Activated T-helper 1 cell treated with anti-CD3 and anti-CD28 coated beads, Interleukin-2, amount 50 U/mL, for 16 hours (primary cell): ENCODE measurements at regions not wholly inside any gene's neighbourhood (a gene's known extent, or its start where the extent isn't known, plus 50 kb on each side); places are given as distances from the start of the nearest gene placed in this dataset.
"Not testable (repeated sequence)": the region's sequence is repeated elsewhere in the genome, so short reads cannot be mapped to it uniquely, and the experiment has no call there.

Experiments used
- DNase-seq, 2 donors: peaks; one replicate each; pipeline ENCODE4 v3.0.0-alpha.2; 2020; ENCODE audit warnings: low read depth in 1 of 2, low spot score in 1 of 2

- DNase-seq: no peak
Measured at GRCh38 chr14:97028382-97028781, 231.2 kb downstream of the VRK1 start.

DNA sequence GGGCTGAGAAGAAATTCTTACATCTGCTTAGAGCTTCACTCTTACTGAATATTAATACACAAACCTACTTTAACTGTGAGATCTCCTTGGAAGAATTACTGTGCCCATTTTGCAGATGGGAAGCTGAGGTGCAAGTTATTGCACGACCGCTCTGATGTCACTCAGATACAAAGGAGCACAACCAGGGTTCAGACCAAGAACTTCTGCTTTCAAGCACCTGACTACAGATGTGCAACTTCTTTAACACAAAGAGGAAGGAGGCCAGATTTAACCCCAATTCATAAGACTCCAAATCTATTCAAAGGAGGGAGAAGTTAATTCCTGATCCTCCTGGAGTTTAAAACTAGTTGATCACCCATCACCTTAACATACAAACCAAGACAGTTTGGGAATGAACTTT is 232.6 kb downstream of the VRK1 start:
- no peak for DNase-seq

DNA sequence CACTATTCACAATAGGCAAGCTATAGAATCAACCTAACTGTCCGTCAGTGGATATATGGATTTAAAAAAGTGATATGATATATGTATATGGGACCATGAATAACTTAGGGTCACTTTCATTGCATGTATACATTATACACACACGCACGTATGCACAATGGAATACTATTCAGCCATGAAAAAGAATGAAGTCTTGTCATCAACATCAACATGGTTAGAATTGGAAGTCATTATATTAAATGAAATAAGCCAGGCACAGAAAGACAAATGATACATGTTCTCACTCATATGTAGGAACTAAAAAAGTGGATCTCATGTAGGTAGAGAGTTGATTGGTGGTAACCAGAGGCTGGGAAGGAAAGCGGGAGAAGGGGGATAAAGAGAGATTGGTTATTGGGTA is 234.3 kb downstream of the VRK1 start:
- no peak for DNase-seq

DNA sequence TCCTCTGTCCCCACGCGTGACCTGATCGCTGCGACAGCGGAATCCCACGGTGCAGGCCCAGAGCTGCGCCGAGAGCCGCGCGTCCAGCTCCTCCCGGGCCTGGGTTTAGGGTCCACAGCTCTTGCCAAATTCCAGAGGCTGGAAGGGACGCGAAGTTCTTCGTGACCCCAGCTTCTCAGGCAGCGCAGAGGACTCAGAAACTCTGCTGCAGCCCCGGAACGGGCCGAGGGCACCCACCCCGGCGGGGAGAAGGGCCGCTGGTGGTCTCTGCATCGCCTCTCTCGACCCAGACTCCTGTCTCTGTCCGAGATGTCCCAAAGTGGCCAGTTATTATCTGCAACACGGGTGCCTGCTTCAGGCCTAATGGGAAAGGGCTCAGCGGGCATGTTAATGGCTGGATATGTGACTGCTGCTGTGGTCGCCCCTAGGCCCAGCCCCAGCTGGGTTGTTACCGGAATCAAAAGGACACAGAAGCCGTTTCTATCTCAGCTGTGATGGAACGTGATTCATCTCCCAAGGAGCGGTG is 236.4 kb downstream of the VRK1 start:
- DNase-seq: no peak

- no peak for DNase-seq
Measured at GRCh38 chr14:97036086-97036852, 239.1 kb downstream of the VRK1 start.

DNA sequence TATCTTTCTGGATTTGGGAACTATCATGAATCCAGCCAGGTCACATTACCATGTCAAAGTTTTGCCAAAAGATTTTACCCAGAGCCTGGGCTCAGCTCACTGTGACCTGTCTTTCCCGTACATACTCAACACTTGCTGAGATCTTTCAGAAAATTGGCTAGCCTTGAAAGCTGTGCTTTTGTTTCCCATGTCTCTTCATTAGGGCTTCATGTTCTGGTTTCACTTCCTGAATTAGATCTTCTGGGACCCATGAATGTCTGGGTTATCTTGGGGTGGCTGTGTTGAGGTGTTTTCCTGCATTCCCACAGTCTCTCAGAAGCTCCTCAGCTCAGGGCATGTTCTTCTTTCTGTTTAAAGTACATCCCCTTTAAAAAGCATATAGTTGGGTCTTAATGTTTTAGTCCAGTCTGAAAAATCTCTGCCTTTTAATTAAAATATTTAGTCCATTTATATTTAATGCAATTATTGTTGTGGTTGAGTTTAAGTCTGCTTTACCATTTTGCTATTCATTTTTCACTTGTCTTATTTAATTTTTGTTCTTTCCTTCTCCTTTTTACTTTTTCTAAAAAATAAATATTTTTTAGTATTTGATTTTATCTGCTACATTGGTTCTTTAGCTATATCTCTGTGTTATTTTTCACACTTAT is 242.7 kb downstream of the VRK1 start:
- DNase-seq: no peak

- no peak for DNase-seq
Measured at GRCh38 chr14:97046967-97047366, 249.8 kb downstream of the VRK1 start.

GRCh38 chr14:97052001-97052400 is 254.8 kb downstream of the VRK1 start:
- no peak for DNase-seq

DNA sequence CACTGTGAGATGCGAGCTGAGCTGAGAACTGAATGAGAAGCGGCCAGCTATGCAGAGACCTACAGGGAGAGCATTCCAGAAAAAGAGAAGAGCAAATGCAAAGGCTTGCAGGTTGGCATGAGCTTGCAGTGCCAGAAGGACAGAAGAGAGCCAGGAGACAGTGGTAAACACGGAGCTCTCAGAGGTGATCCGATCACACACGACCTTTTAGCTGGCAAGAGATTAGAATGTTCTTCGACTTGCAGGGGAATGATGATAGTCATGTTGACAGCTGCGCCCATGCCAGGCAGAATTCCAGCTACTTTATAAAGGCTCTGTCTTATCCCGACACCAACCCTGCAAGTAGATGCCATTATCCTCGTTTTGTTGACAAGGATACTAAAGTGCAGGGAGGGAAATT is 256.8 kb downstream of the VRK1 start:
- no peak for DNase-seq

- no peak for DNase-seq
Measured at GRCh38 chr14:97055355-97055754, 258.2 kb downstream of the VRK1 start.

DNA sequence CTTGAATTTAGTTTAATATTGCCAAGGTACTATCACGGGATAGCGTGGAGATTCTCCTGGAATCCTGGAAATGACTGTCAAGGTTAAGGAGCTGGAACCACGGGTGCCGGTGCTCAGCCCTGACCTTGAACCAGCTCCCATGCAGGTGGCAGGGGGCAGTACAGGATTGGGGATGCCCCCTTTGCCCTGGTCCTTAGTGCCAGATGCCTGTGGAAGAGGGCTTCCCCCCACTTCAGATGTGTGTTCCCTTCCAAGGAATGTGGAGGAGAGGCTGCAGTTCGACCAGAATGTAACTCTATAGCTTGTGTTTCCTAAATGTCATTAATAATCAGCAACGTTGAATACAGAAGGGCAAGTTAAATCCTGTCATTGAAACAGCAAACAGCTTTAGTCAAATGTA is 258.9 kb downstream of the VRK1 start:
- no peak for DNase-seq

DNA sequence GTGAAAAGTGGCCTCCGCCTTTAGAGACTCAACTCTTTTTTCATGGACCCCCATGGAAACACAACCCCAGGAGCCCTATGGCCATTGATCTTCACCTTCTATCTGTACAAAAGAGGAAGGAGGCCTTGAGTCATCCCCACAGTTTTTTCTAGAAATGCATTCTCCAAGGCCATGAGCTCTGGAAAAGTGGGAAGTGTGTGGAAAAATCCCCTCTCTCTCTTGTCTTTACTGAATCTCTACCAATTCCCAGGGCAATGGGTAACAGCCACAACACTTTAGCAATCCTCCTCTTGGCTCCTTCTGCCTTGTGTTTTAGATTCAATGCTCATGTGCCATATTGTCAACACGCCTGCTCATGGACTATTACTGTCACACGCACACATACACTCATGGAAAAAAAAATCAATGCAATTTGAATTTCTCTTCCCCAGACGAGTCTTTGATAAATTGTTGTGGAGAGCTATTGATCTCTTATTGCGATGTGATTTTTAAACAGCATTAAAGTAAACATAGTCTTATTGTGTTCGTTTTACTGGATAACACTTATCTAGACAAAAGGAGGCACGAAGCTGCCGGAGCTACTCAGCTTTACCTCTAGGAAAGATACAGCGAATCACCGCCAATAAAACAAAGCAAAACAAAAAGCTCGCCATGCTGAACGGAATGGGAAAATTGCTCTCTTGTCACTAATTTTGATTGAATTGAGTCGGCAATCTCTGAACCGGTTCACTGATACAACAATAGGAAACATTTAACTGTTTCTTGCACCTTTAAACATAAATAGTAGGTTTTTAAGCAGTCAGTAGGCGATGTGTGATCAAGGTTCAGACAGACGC is 260.3 kb downstream of the VRK1 start:
- DNase-seq: no peak

DNA sequence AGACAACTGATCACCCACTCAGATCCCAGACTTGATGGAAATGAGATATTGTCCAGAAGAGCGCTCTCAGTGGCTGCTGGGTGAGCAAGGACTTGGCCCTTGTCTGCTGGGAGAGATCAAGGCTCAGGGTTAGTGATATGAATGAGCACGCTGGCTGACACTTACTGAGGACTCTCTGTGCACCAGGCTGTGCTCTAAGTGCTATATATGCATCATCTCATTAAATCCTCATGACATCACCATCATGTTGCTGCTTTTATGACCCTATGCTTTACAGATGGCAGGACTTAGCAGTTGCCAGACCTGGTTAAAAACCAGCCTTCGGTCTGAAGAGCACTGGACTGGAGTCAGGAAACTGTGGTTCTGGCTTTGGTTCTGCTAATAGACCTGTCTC is 260.9 kb downstream of the VRK1 start:
- no peak for DNase-seq

DNA sequence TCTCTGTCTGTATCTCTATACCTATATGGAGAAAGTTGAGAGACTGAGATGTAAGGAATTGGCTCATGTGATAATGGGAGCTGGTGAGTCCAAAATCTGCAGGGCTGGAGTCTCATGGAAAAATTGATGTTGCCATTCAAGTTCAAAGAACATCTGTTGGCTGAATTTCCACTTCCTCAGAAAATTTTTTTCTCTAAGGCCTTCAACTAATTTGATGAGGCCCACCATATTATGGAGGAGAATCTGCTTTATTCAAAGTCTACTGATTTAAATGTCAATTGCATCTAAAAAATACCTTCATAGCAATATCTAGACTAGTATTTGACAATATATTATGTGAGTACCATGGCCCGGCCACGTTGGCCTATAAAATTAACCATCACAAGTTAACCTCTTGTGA is 261.4 kb downstream of the VRK1 start:
- no peak for DNase-seq

DNA sequence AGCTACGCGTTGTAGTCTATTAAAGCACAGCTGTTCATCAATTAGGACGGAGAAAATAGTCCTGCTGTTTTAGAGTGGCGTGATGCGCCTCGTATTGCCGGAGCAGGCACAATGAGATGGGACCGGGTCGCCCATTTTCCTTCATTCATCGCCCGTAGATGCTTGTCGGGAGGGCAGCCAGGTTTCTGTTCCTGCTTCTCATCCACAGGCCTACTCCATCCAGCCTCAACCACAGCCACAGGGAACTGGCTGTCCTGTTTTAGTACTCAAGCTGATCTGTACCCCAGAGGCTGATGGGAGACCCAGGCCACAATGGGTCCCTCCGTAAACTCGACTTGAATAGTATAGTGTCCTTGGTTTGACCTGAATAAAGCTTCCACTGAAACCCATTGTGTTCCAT is 264.0 kb downstream of the VRK1 start:
- DNase-seq: no peak

- no peak for DNase-seq
Measured at GRCh38 chr14:97061714-97062113, 264.5 kb downstream of the VRK1 start.

DNA sequence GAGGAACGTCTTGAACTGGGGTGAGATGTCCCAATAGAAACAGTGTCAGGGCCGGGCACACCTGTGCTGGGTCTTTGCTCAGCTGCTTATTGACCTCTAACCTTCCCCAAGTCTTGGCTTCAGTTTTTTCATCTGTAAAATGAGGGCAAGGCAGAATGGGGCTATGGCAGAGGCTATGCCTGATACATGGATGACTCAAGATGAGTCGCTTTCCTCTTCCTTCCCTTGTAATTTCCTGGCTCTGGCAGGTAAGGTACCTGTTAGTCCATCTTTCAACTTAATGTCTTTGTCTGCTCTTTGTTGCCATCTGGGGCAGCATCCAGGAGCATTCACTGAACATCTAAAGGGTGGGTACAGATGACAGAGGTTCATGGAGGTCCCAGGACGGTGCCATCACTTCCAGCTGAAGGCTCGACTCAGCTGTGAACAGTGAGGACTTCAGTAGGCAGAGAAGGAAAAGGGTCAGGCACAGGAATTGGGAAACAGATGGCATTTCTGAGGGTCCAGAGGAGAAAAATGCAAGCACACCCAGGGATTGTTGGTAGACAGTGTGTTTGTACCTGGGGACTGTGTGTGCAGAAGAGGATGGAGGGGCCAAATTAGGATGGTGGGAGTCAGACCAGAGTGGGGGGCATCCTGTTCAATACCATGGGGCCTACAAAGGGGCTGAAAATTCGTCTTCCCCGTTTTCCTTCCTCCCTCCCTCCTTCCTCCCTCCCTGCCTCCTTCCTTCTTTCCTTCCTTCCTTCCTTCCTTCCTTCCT is 268.3 kb downstream of the VRK1 start:
- DNase-seq: no peak

- DNase-seq: no peak
Measured at GRCh38 chr14:97066068-97066899, 269.1 kb downstream of the VRK1 start.

- DNase-seq: not testable (repeated sequence)
Measured at GRCh38 chr14:97068293-97068692, 271.1 kb downstream of the VRK1 start.

- no peak for DNase-seq
Measured at GRCh38 chr14:97070259-97070658, 273.1 kb downstream of the VRK1 start.
